Germinal center (tissue), 1 donor: ENCODE measurements at regions not wholly inside any gene's neighbourhood (a gene's known extent, or its start where the extent isn't known, plus 50 kb on each side); places are given as distances from the start of the nearest gene placed in this dataset.

ENCODE experiments used
- DNase-seq: peaks from one replicate; pipeline ENCODE4 v3.0.0; 2012; ENCODE audit warnings: mixed read lengths, low spot score

DNA sequence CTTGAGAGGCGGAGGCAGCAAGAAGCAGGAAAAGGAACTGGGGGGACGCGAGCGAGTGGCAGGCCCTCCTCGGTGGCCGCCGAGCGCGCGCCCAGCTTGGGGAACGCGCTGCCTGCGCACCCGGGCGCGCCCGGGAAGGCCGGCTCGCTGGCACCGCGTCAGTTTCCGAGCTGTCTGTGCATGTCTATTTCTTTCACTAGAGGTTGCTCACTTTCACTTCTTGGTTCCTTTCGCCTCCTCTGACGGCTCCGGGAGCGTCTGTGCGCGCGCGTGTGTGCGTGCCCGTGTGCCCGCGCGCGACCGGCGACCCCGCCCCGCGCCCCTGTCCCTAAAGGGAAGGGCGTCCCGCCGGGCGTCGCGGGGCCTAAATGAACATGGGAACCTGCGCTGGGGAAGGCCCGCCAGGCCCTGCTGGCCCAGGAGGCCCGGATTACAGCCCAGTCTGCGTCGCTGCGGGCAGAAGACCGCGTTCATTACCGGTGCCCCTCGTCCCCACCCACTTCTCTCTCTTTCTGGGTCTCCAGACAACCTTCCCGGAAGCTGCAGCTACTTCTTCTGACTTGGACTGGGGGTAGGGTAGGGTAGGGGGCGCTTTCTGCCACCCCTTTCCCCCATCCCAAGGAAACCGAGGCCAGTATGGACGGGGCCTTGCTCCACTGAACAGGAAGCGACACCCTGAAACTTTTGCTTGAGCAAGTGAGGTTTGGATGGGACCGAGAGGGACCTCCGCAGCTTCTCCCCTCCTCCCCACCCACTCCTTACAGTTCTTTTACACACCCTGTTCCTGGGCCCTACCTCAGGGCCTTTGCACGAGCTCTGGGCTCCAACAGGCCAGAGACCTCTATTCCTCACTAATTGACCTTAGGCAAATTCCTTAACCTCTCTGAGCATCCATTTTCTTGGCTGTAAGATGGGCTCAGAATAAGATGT is 205.8 kb upstream of the IER5L start:
- peak; percentile 91 for DNase-seq

DNA sequence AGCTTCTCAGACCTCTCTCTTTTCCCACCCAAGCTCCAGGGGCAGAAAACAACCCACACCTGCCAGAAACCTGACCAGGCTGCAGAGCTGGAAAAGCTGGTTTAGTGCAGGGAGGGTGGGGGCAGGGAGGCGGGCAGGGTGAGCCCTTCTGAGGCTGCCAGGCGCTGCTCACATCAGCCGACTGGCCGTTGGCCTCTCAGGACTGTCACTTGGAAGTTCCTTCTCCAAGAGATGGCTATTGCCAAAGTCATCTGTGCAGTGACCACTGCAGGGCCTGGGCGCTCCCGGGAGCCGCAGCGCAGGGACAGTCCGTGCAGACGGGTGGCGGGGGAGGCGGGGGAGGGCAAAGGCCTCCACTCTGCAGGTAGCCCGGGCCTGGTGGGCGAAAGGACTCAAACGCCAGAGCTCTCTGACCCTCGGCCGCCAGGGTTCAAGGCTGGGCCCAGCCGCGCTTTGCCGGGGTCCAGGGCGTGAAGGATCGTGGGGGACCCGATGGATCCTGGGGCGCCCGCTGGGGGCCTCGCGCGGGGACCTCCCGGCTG is 205.0 kb upstream of the IER5L start:
- DNase-seq: no peak

DNA sequence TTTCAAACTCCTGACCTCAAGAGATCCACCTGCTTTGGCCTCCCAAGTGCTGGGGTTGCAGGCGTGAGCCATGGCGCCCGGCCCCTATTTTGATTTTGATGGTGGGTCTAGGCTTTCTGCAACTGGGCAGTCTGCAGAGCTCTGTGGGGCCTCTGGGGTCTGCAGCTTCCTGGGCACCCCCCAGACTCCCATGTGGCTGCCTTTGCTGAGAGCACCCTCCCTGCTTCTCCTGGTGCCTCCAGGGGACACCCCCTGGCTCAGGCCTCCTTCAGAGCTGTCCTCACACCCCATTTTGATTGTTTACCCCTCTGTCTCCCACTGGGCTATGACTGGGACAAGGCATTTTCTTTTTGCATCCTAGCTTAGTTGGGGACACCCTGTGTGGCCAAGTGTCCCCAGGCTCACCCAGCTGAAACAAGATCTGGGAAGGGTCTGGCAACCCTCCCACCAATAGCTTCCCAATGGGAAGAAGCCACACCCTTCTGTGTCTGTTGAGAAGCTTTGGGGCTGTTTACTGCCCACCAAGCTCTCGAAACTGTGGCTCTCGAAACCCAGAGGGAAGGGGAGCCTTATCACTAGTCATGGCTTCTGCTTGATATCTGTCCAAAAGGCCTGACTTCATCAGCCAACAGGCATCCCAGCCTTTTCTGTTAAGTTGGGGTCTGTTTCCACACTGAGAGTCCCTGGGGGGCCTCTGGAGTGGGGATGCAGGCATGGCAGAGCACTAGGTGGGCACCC is 204.4 kb upstream of the IER5L start:
- DNase-seq: no peak

DNA sequence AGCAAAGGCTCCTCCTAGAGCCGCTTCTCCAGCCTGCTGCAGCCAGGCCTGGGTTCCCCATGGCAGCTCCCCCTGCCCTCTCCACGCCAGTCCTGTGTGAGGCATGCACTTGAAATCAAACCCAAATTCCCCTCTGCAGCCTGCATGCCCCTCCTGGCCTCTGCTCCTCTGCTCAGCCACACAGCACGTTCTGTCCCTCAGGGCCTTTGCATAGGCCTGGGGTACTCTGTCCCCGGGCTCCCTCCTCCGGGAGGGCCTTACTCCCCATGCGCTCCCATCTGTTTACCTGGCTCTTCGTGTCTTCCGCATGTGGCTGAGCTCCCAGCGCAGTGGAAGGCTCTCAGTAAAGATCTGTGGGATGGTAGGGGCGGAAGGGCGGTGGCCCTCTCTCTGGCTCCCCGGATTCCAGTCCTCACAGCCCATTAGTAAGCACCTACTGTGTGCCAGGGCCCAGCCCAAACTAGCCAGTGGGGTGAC is 203.5 kb upstream of the IER5L start:
- no peak for DNase-seq

DNA sequence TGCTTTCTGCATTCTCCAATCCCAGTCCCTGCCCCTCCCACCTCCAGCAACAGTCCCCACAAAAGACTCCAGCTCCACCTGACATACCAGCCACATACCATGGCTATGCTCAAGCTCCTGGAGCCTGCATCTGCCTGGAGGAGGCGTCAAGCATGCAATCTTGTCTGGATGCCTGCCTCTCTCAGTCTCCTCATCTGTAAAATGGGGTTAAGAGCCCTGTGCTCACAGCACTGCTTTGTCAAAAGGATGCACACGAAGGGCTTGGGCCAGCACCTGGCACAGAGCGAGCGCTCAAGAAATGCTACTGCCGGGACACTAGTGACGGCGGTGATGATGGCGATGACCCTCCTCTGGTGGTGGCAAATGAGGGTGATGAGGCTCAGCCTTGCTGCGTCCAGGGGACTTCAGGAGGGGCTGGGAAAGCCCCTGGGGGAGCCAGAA is 202.9 kb upstream of the IER5L start:
- no peak for DNase-seq

DNA sequence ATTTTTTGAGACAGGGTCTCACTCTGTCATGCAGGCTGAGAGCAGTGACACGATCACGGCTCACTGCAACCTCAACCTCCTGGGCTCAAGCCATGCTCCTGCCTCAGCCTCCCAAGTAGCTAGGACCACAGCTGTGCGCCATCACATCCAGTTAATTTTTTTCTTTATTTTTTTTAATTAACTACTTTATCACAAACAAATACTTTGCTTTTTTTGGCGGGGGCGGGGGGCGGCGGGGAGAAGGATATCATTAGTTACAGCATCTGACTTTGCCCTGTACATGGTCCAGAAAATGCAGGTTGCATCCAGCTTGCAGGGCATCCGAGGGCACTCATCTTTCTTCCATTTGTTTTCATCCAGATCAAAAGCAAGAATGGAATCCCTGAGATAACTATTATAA is 201.8 kb upstream of the IER5L start:
- no peak for DNase-seq

DNA sequence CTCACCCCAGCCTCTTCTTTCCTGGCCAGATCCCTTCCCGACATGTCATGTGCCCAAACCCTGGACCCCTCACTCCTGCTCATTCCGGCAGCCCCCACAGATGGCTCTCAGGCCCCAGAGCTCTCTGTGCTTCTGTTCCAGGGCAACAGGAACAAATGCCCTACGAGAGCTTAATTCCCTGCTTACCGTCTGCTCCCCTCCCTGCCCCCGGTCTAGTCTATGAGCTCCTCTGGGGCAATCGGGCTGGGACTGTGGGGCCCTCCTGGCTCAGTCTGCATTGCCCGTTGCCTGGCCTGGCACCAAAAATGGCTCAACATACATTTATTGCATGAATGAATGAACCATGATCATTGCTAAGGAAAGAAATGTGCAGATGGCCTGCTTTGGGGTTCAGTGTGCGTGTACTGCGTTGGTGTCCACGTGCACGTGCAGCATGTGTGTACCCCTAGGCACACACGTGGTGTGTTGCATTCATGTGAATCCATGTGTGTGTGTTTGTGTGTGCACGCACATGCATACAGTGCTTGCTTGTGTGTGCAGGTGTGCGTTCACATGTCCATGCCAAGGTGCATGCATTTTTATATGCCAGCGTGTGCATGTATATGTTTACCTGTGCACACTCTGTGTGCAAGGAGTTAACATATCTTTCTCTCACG is 201.2 kb upstream of the IER5L start:
- DNase-seq: no peak

DNA sequence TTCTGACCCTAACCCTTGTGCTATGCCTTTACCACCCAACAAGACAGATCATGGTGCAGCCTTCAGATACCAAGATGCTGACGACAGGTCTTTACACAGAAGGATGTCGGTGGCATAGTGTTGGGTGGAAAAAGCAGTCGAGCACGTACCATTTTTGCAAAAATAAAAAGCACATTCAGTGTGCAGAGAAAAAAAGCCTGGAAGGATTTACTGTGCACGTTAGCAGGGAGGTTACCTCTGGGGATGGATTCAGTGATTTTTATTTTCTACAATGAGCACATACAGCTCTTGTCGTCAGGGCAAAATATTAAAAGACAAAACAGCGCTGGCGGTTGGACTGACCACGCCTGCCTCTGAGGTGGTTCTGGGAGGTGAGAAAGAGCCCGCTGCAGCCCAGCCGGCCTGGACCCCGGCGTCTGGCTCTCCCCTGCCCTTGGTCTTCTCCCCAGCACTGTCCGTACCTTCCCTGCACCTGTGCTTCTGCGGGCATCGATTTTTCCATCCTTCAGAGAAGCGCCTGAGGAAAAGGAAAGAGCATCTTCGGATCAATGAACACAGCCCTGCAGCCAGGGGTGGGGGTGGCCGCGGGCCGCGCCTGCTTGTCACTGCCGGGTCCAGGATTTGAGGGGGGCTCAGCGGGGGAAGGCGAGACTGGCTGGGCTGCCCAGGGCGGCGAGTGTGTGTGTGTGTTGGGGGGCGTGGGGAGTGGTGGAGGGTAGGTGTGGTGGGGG is 200.0 kb upstream of the IER5L start:
- no peak for DNase-seq

DNA sequence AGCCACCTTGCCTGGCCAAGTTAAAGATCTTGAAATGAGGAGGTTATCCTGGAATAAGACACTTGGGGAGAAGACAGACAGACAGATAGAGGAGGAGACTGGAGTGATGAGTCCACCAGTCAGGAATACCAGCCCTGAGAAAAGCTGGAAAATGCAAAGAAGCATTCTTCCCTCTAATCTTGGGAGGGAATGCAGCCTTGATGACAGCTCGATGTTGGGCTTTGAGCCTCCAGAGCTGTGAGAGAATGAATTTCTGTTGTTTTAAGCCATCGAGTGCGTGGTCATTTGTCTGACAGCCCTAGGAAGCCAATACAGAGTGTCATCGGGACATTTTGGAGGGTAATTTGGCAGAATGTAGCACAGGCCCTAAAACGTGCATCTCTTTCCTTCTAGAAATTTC is 199.1 kb upstream of the IER5L start:
- no peak for DNase-seq

DNA sequence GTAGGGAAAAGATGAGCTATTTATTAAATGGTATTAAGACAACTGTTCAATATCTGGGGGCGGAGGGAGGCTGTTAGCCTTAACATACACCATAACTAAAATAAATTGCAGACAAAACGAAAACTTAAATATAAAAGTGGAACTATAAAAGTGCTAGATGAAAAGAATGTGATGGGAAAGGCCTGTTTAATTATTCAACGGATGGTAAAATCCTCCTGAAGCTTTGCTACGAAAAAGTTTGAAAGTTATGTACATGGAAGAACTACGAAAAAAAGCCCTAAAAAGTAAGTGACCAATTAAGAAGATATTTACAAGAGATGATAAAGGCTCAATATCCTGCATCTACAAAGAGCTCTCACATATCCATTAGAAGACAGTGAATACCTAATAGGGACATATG is 197.8 kb upstream of the IER5L start:
- no peak for DNase-seq

DNA sequence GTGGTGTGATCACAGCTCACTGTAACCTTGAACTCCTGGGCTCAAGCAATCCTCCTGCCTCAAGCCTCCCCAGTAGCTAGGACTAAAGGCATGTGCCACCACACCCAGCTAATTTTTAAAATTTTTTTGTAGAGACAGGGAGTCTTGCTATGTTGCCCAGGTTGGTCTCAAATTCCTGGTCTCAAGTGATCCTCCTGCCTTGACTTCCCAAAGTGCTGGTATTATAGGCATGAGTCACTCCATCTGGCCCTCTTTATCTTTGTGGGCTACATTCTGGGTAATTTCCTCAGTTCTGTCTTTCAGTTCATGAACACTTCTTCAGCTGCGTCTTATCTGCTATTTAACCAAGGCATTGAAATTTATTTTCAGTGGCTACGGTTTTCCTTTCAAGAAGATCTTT is 196.6 kb upstream of the IER5L start:
- no peak for DNase-seq

DNA sequence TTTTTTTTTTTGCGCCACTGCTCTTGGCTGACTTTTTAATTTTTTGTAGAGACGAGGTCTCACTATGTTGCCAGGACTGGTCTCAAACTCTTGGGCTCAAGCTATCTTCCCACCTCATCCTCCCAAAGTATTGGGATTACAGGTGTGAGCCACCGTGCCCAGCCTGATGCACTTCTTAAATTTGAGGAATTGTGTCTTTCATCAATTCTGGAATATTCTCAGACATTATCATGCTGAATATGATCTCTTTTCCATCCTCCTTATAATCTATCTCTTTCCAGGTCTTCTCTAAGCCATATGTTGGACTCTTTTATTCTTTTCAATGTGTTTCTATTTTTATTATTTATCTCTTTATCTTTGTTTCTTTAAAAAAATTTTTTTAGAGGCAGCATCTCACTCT is 196.2 kb upstream of the IER5L start:
- DNase-seq: no peak

DNA sequence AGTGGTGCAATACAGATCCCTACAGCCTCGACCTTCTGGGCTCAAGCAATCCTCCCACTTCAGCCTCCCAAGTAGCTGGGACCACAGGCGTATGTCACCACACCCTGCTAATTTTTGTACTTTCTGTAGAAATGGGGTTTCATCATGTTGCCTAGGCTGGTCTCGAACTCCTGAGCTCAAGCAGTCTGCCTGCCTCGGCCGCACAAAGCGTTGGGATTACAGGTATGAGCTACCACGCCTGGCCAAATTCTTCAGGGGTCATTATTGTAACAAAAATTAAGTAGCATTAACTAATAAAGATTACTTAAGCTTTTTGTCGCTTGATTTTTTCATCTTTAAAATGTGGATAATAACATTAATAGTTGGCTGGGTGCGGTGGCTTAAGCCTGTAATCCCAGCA is 195.3 kb upstream of the IER5L start:
- no peak for DNase-seq

DNA sequence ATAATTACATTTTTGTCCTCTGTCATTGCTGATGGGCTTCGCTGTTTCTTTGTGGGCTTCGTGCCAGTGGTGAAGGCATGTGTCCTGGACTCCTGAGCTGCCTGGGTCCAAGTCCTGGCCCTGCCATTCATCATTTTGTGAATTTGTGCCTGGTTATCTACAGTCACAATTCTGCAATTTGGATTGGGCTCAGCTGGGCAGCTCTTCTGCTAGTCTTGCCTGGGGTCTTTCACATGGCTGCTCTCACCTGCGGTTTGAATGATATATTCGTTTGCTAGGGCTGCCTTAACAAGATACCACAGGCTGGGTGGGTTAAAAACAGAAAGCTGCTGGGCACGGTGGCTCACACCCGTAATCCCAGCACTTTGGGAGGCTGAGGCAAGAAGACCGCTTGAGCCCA is 192.7 kb upstream of the IER5L start:
- no peak for DNase-seq

DNA sequence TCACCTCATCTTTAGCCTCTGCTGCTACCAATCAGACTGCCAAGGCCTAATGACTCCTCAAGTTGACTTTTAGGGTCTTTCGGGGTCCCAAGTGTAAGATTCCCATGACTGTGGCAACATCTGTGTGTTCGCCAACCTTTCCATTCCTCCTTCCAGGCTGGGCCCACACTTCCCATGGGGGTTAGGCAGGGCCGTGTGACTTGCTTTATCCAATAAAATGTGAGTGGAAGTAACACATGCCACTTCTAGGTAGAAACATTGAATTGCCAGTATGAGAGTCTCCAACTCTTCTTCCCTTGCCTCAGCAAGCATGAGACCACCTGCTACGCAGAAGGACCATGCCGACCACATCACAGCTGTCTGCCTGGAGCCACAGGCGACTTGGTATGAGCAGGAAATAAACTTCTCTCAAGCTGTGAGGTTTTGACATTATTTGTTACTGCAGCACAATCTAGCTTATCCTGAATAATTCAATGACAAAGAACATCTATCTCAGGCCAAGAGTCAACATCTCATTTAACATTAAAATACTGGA is 190.4 kb upstream of the IER5L start:
- no peak for DNase-seq

DNA sequence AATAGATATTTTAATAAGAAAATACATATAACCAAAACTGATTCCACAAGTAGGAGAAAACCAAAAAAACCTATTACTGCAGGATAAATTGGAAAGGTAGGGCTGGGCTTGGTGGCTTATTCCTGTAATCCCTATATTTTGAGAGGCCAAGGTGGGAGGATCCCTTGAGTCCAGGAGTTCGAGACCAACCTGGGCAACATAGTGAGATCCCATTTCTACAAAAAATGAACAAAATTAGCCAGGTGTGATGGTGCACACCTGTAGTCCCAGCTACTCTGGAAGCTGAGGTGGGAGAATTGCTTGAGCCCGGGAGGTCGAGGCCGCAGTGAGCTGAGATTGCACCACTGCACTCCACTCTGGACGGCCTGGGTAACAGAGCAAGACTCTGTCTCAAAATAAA is 189.2 kb upstream of the IER5L start:
- no peak for DNase-seq

DNA sequence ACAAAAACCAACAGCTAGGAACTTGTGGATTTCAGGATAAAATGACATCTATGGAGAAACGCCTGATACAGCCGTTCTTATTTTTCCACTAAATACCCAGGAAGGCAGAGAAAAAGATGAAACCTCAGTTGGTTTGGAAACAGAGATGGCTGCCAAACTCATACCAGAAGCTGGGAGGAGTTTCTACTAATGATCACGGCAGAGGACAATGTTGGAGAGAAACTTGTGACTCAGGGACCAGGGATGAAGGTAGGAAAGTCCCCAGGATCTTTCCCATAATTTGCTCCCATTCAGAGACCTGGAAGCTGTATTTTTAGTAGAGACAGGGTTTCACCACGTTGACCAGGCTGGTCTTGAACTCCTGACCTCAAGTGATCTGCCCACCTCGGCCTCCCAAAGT is 187.1 kb upstream of the IER5L start:
- no peak for DNase-seq

DNA sequence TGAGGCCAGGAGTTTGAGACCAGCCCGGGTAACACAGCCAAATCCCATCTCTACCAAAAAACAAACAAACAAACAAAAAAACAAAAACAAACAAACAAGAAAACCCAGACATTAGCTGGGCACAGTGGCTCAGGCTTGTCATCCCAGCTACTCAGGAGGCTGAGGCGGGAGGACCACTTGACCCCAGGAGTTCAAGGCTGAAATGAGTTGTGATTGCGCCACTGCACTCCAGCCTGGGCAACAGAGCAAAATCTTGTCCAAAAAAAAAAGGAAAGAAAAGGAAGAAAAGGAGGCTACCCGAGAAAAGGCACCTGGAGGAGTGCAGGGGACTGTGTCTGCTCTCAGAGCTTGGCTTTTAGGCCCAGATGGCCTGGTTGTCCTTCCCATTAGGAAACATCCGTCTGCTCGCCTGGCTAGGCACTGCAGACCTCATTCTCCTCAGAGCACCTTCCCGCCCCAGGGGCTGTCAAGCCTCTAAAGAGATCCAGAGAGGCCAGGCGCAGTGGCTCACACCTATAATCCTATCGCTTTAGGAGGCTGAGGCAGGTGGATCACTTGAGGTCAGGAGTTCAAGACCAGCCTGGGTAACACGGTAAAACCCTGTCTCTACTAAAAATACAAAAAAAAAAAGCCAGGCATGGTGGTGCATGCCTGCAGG is 185.3 kb upstream of the IER5L start:
- no peak for DNase-seq

DNA sequence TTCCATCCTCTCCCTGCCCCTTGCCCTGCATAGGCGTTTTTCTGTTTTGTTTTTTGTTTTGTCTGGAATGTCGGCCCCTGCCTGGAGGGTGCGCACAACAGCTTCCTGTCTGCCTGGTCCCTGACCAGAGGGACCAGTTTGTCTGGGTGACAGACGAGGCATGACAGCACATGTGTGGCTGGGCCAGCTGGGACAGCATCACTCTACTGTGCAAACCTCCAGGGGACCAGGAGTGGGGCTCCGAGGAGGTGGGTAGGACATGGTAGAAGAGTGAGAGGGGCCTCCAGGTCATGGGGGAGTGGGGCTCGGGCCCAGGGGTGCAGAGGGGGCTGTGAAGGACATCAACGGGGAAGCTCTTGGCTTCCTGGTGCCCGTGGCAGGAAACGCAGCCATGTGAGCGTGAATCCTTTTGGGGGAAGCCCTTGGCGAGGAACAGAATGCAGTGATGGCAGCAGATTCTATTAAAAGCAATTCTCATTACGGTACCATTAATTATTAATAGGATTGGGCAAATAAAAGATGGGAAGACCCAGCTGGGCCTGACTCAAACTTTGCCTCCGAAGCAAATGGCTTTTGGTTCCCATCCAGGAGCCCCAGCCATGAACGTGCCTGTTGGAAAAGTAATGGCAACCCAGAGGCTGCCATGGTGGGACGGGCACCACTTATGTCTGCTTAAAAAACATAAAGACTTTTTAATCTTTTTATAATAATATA is 184.4 kb upstream of the IER5L start:
- DNase-seq: no peak

DNA sequence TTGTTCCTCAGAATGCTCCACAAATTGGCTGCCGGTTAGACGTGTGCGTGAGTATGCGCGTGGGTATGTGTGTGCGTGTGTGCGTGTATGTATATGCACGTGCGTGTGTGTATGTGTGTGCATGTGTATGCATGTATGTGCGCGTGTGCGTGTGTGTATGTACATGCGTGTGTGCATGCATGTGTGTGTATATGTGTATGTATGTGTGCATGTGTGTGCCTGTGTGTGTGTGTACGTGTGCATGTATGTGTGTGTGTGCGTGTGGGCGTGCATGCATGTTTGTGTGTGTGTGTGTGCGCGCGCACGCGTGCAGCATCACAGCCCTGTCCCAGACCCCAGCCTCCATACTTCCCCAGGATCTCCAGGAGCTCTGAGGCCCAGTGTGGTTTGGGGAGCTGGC is 183.1 kb upstream of the IER5L start:
- DNase-seq: no peak
